RWPE2 (cell line): ENCODE measurements at regions not wholly inside any gene's neighbourhood (a gene's known extent, or its start where the extent isn't known, plus 50 kb on each side); places are given as distances from the start of the nearest gene placed in this dataset.

ENCODE experiments used
- ATAC-seq: fragments of 200-7000 bp; cut with Tn5 transposase; 3 replicates; pipeline ENCODE4 v1.9.1; 2021; ENCODE audit warnings: low read depth
- DNase-seq: peaks from one replicate; pipeline ENCODE4 v3.0.0-alpha.2; 2020; ENCODE audit warnings: low spot score
- H3K27ac ChIP-seq: fragments of 450-650 bp; 2 replicates; pipeline ENCODE4 v1.5.1; 2017; ENCODE audit warnings: mild to moderate bottlenecking; ENCODE audit not compliant: poor library complexity, severe bottlenecking
- H3K27me3 ChIP-seq: fragments of 250-450 bp; sonication (Bioruptor Pico); 2 replicates; pipeline ENCODE4 v1.5.1; 2021; ENCODE audit warnings: mild to moderate bottlenecking, moderate library complexity; ENCODE audit not compliant: insufficient read depth, poor library complexity, severe bottlenecking
- H3K36me3 ChIP-seq: fragments of 250-450 bp; sonication (Bioruptor Pico); 2 replicates; pipeline ENCODE4 v1.5.1; 2020; ENCODE audit warnings: low read depth, mild to moderate bottlenecking, moderate library complexity
- H3K4me1 ChIP-seq: fragments of 250-450 bp; sonication (Bioruptor Pico); 2 replicates; pipeline ENCODE4 v1.5.1; 2021; ENCODE audit warnings: mild to moderate bottlenecking, moderate library complexity; ENCODE audit not compliant: insufficient read depth, poor library complexity, severe bottlenecking
- H3K4me3 ChIP-seq: fragments of 250-450 bp; sonication (Bioruptor Pico); 2 replicates; pipeline ENCODE4 v1.5.1; 2021; ENCODE audit warnings: mild to moderate bottlenecking, moderate library complexity; ENCODE audit not compliant: severe bottlenecking
- H3K9me3 ChIP-seq: fragments of 250-450 bp; sonication (Bioruptor Pico); 2 replicates; pipeline ENCODE4 v1.5.1; 2021; ENCODE audit warnings: mild to moderate bottlenecking, moderate library complexity; ENCODE audit not compliant: severe bottlenecking
- TF ChIP-seq, protein P1 (sequence below): fragments of 450-650 bp; IDR thresholded peaks from one replicate; pipeline ENCODE4 v1.5.1; 2017; ENCODE audit warnings: mild to moderate bottlenecking, moderate library complexity; ENCODE audit not compliant: poor library complexity, severe bottlenecking

DNA sequence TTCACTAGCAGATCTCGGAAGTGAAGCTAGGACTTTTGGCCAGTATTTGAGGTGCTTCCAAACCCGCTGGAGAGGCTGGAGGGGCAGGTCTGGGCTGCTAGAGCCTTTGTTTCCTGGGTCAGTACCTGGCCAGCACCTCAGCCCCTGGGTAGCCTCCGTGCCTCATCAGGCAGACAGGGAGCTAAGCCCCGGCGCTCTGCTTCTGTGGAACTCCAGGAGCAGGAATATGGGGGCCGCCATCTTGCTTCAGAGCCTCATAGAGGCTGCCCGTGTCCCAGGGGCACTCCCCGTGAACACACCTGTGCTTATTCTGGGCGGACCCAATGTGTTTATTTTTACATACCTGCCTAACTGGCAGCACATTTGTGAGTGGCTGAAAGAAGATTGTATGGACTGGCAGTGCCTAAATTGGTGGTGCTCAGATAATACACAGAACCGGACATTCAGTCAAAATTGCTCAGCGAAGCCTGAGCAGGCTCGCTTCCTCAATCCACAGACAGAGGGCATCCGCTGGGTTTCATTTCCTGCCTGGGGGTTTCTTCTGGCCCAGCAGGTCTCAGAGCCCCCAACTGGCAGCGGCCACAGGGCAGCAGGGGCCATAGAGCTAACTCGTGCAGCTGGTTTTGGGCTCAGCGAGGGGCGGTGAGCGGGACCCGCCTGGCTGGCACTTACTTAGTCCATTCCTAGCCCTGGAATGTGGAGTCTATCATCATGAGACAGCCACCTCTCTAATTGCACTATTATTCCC lies 176.8 kb upstream of the ALKAL2 start:
- Histone ChIP-seq H3K4me3 (no peak overlapping the region), H3K36me3 (no peaks in the 10 kb centered on the region), H3K27ac (no peak overlapping the region), H3K4me1 (no peaks in the 10 kb centered on the region), H3K9me3 (peaks cover 2% of the 10 kb centered on the region), H3K27me3 (peaks cover 3% of the 10 kb centered on the region)
- TF ChIP-seq, protein P1, sequence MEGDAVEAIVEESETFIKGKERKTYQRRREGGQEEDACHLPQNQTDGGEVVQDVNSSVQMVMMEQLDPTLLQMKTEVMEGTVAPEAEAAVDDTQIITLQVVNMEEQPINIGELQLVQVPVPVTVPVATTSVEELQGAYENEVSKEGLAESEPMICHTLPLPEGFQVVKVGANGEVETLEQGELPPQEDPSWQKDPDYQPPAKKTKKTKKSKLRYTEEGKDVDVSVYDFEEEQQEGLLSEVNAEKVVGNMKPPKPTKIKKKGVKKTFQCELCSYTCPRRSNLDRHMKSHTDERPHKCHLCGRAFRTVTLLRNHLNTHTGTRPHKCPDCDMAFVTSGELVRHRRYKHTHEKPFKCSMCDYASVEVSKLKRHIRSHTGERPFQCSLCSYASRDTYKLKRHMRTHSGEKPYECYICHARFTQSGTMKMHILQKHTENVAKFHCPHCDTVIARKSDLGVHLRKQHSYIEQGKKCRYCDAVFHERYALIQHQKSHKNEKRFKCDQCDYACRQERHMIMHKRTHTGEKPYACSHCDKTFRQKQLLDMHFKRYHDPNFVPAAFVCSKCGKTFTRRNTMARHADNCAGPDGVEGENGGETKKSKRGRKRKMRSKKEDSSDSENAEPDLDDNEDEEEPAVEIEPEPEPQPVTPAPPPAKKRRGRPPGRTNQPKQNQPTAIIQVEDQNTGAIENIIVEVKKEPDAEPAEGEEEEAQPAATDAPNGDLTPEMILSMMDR: no peak
- DNase-seq (no peak), ATAC-seq (no peak)

DNA sequence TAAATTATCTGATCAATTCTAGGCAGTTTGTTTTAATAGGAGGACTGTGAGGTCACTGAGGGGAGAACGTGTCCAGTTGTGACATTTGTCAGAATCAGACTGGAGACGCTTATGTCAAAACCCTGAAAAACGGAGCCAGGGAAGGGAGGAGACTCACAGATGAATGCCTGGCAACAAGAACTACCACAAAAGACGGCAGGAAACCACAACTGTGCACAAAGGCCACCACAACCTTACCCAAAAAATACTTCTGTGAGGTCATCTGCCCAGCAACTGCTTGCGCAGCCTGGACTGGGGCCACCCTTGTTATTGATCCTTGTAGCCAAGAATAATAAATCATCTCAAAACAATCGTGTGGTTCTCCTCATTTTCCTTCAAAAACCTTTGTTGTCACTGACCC lies 173.0 kb upstream of the ALKAL2 start:
- Histone ChIP-seq H3K27ac (no peak overlapping the region), H3K4me1 (no peaks in the 10 kb centered on the region), H3K27me3 (no peaks in the 10 kb centered on the region), H3K9me3 (peaks cover 2% of the 10 kb centered on the region), H3K4me3 (no peak overlapping the region), H3K36me3 (no peaks in the 10 kb centered on the region)
- ATAC-seq (no peak), DNase-seq (no peak)
- TF ChIP-seq, protein P1: no peak

DNA sequence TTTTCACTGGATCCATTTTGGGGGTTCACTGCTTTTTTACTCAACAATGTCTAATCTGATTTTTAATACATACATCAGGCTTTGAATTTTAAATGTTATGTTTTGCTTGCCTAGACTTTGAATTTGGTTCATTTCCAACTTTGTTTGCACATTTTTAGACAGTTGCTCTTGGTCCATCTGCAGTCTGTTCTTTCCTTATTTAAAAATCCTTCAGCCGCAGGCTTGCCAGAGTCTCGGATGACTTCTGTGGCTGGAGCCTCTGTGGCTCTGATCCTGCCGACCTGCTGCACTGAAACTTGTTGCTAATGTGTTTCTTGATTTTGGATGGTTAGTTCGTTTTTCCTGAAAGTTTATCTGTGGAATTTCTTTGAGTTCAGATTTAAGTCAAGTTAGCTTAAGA lies 172.0 kb upstream of the ALKAL2 start:
- no peaks in the 10 kb centered on the region for H3K36me3 ChIP-seq
- H3K9me3 ChIP-seq: no peaks in the 10 kb centered on the region
- ATAC-seq: no peak
- TF ChIP-seq, protein P1: no peak
- H3K4me1 ChIP-seq: no peaks in the 10 kb centered on the region
- no peak overlapping the region for H3K27ac ChIP-seq
- H3K4me3 ChIP-seq: no peak overlapping the region
- DNase-seq: no peak
- H3K27me3 ChIP-seq: no peaks in the 10 kb centered on the region

DNA sequence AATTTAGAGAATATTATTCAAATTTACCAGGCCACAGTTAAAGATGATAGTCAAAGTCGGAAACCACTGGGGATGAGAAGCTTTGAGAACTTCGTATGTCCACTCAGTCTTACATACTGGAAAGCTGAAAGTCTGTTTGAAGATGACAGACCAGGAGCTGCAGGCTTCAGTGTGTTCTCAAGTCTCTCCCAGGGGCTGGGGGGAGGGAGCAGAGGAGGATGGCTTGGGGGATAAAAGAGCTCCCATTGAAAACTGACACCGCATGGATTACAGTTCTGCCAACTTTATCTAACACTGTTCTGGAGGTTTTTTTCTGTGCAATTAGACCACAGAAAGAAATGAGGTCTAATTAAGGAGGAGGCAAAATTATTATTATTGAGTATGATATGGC lies 170.5 kb upstream of the ALKAL2 start:
- Histone ChIP-seq H3K36me3 (no peaks in the 10 kb centered on the region), H3K27me3 (no peaks in the 10 kb centered on the region), H3K27ac (no peak overlapping the region), H3K4me1 (no peaks in the 10 kb centered on the region), H3K4me3 (no peak overlapping the region), H3K9me3 (no peaks in the 10 kb centered on the region)
- no peak for ATAC-seq
- no peak for DNase-seq
- TF ChIP-seq, protein P1: no peak

DNA sequence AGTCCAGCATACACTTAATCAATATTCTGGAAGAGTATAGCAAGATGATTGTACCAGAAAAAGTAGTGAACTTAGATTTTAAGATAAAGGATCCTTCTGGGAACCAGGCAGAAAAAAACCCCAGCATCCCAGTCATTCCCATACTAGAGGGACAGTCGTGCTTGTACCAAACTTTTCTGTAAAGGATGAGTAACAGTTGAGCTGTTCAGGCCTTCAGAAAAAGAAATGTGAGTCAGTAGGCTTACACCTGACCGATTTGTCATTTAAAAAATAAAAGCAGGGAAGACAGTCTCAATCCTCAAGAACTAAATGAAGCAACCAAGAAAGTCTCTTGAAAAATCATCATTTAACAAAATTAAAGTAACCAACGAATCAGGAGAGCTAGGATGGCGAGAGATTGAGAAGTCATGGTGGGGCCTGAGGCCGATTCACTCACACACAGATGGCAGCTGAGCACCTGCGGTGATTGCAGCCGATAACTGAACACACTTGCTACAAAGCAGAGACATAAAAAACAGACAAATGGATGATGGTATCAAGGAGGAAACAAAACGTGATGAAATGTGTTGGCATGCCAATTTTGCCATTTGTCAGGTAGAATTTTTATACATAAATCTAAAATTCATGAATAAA lies 170.0 kb upstream of the ALKAL2 start:
- H3K4me1 ChIP-seq: no peaks in the 10 kb centered on the region
- H3K9me3 ChIP-seq: no peaks in the 10 kb centered on the region
- no peak overlapping the region for H3K27ac ChIP-seq
- H3K36me3 ChIP-seq: no peaks in the 10 kb centered on the region
- TF ChIP-seq, protein P1: no peak
- peak; percentile 76; the same call in 2 of the 3 replicates for ATAC-seq
- H3K27me3 ChIP-seq: no peaks in the 10 kb centered on the region
- DNase-seq: no peak
- H3K4me3 ChIP-seq: no peak overlapping the region
